HCT116 (cell line): ENCODE measurements at regions not wholly inside any gene's neighbourhood (a gene's known extent, or its start where the extent isn't known, plus 50 kb on each side); places are given as distances from the start of the nearest gene placed in this dataset.

Source experiments
- ATAC-seq: fragments of 200-7000 bp; cut with Tn5 transposase; 2 replicates; pipeline ENCODE4 v1.9.1; 2020; ENCODE audit warnings: mild to moderate bottlenecking, moderate library complexity
- BruUV-seq: library from RNA; stranded (reverse); fragments of 400-500 nt; replicated peaks from 2 replicates; lab custom pipeline; 2021; lab: Mats Ljungman, UMichigan
- CTCF ChIA-PET: fragments of 300-600 bp; sonication (Branson Sonifier 250); formaldehyde crosslinking; loops from one replicate; lab custom pipeline; 2021; ENCODE audit warnings: antibody characterized with exemption; lab: Charles Lee
- POLR2A ChIA-PET: fragments of 300-600, 350-600 bp; sonication (Branson Sonifier 250); formaldehyde crosslinking; loops from one replicate; lab custom pipeline; 2021; ENCODE audit warnings: antibody characterized with exemption; lab: Charles Lee
- RAD21 ChIA-PET, 2 experiments: fragments of 300-600 bp; sonication (Branson Sonifier 250); formaldehyde crosslinking; loops; one replicate each; lab custom pipeline; 2023; ENCODE audit warnings: low total read pairs in 2 of 2; ENCODE audit not compliant: uncharacterized antibody in 2 of 2, unreplicated experiment in 2 of 2, low non-redundant PET in 1 of 2; lab: Charles Lee
- DNase-seq: peaks from one replicate; pipeline ENCODE4 v3.0.0-alpha.2; 2010; ENCODE audit warnings: low read depth, low spot score
- H2AFZ ChIP-seq: fragments of 200-600 bp; shearing (Covaris generic), sonication (generic); 2 replicates; pipeline ENCODE4 v1.6.1; 2017; ENCODE audit warnings: low read depth, mixed run types, mixed read lengths, antibody characterized with exemption, low read length; ENCODE audit not compliant: poor library complexity, severe bottlenecking
- H3K27ac ChIP-seq: 2 replicates; pipeline ENCODE4 v1.5.1; 2012; ENCODE audit warnings: low read depth, low read length
- H3K27me3 ChIP-seq: fragments of 200-600 bp; sonication (generic); 2 replicates; pipeline ENCODE4 v1.6.1; 2016; ENCODE audit warnings: mixed run types, low read length, mixed read lengths; ENCODE audit not compliant: insufficient read depth
- H3K36me3 ChIP-seq, 2 experiments: fragments of 200-500 bp in 1 of 2; fragments of 200-600 bp in 1 of 2; sonication (Bioruptor generic) in 1 of 2; sonication (generic) in 1 of 2; 2 replicates each; pipeline versions ENCODE4 v1.5.1 to v1.6.1; 2014 to 2016; ENCODE audit warnings: low read length in 2 of 2, inconsistent platforms in 1 of 2, mixed read lengths in 1 of 2, mixed run types in 1 of 2; ENCODE audit not compliant: insufficient read depth in 2 of 2, control insufficient read depth in 1 of 2
- H3K4me1 ChIP-seq, 2 experiments: fragments of 200-600 bp in 1 of 2; sonication (generic) in 1 of 2; 2 replicates each; pipeline versions ENCODE4 v1.5.1 to v1.6.1; 2012 to 2017; ENCODE audit warnings: low read length in 2 of 2, inconsistent platforms in 1 of 2, mild to moderate bottlenecking in 1 of 2, mixed read lengths in 1 of 2, mixed run types in 1 of 2, moderate library complexity in 1 of 2; ENCODE audit not compliant: insufficient read depth in 2 of 2, control insufficient read depth in 1 of 2
- H3K4me2 ChIP-seq: fragments of 200-600 bp; sonication (generic); 2 replicates; pipeline ENCODE4 v1.6.1; 2017; ENCODE audit warnings: mixed run types, low read length, mixed read lengths
- H3K4me3 ChIP-seq, 2 experiments: fragments of 200-600 bp in 1 of 2; sonication (generic) in 1 of 2; replicated peaks in 1 of 2; 2 replicates each; pipeline ENCODE4 v1.5.1; 2011 to 2016; ENCODE audit warnings: low read length in 2 of 2, control low read depth in 1 of 2, low read depth in 1 of 2, mild to moderate bottlenecking in 1 of 2, mixed read lengths in 1 of 2, mixed run types in 1 of 2
- H3K79me2 ChIP-seq: fragments of 200-600 bp; sonication (generic); 2 replicates; pipeline ENCODE4 v1.6.1; 2017; ENCODE audit warnings: mild to moderate bottlenecking, mixed run types, low read length, moderate library complexity, mixed read lengths; ENCODE audit not compliant: insufficient read depth
- H3K9ac ChIP-seq: fragments of 200-600 bp; sonication (generic); 2 replicates; pipeline ENCODE4 v1.6.1; 2016; ENCODE audit warnings: low read length, mixed read lengths
- H3K9me2 ChIP-seq: fragments of 200-600 bp; sonication (generic), shearing (Covaris generic); 2 replicates; pipeline ENCODE4 v1.6.1; 2017; ENCODE audit warnings: mixed run types, mild to moderate bottlenecking, moderate library complexity; ENCODE audit not compliant: insufficient read depth
- H3K9me3 ChIP-seq, 2 experiments: fragments of 200-500 bp in 1 of 2; fragments of 200-600 bp in 1 of 2; sonication (Bioruptor generic) in 1 of 2; sonication (generic) in 1 of 2; 2 replicates each; pipeline ENCODE4 v1.6.1; 2014 to 2017; ENCODE audit warnings: low read length in 2 of 2, mixed read lengths in 2 of 2, inconsistent platforms in 1 of 2, low read depth in 1 of 2, mild to moderate bottlenecking in 1 of 2, mixed run types in 1 of 2, moderate library complexity in 1 of 2; ENCODE audit not compliant: control insufficient read depth in 1 of 2, insufficient read depth in 1 of 2
- H4K20me1 ChIP-seq: fragments of 200-600 bp; sonication (generic), shearing (Covaris generic); 2 replicates; pipeline ENCODE4 v1.6.1; 2017; ENCODE audit warnings: mixed run types, mild to moderate bottlenecking, moderate library complexity; ENCODE audit not compliant: insufficient read depth
- CBX3 ChIP-seq: IDR thresholded peaks from 2 replicates; pipeline ENCODE4 v1.6.1; 2012; ENCODE audit warnings: low read depth
- CEBPB ChIP-seq: IDR thresholded peaks from 2 replicates; pipeline ENCODE4 v1.6.1; 2012; ENCODE audit warnings: low read depth
- EGR1 ChIP-seq: IDR thresholded peaks from 2 replicates; pipeline ENCODE4 v1.6.1; 2012; ENCODE audit warnings: low read depth
- ELF1 ChIP-seq: IDR thresholded peaks from 2 replicates; pipeline ENCODE4 v1.6.1; 2012; ENCODE audit warnings: low read depth, borderline replicate concordance
- EZH2 ChIP-seq: fragments of 200-600 bp; sonication (generic); IDR thresholded peaks from 2 replicates; pipeline ENCODE4 v1.6.1; 2017; ENCODE audit warnings: antibody characterized with exemption, mixed run types
- FOSL1 ChIP-seq: IDR thresholded peaks from 2 replicates; pipeline ENCODE4 v1.6.1; 2012; ENCODE audit warnings: low read depth
- JUND ChIP-seq: IDR thresholded peaks from 2 replicates; pipeline ENCODE4 v1.6.1; 2012
- POLR2A ChIP-seq: IDR thresholded peaks from 2 replicates; pipeline ENCODE4 v1.7.0; 2011; ENCODE audit warnings: borderline replicate concordance; ENCODE audit not compliant: insufficient read depth, insufficient read length; ENCODE audit errors: extremely low read depth
- POLR2AphosphoS5 ChIP-seq: IDR thresholded peaks from 2 replicates; pipeline ENCODE4 v1.6.1; 2011; ENCODE audit warnings: mild to moderate bottlenecking, low read depth, low read length, moderate library complexity
- RAD21 ChIP-seq: IDR thresholded peaks from 2 replicates; pipeline ENCODE4 v1.6.1; 2012; ENCODE audit warnings: low read depth, mild to moderate bottlenecking
- SIN3A ChIP-seq: IDR thresholded peaks from 2 replicates; pipeline ENCODE4 v1.6.1; 2012; ENCODE audit warnings: low read depth
- TCF7L2 ChIP-seq: IDR thresholded peaks from 2 replicates; pipeline ENCODE4 v1.7.0; 2011; ENCODE audit warnings: borderline replicate concordance, inconsistent platforms; ENCODE audit not compliant: insufficient read depth, insufficient read length; ENCODE audit errors: extremely low read depth
- YY1 ChIP-seq: IDR thresholded peaks from 2 replicates; pipeline ENCODE4 v1.6.1; 2011; ENCODE audit warnings: low read length, low read depth, moderate library complexity, mild to moderate bottlenecking; ENCODE audit not compliant: insufficient replicate concordance; ENCODE audit errors: extremely low read depth
- ZFX ChIP-seq: fragments of 450-650 bp; IDR thresholded peaks from 2 replicates; pipeline ENCODE4 v1.6.1; 2017
- ZNF274 ChIP-seq: fragments of 200-500 bp; sonication (Bioruptor generic); IDR thresholded peaks from 2 replicates; pipeline ENCODE4 v1.6.1; 2014; ENCODE audit warnings: mild to moderate bottlenecking, low read depth, low read length, inconsistent platforms
- intact Hi-C: fragments of 100-400 bp; cut with micrococcal nuclease; formaldehyde crosslinking; loops from 2 replicates; pipeline ENCODE4 v1.10.0; 2022
- TF ChIP-seq, protein P1 (sequence below): IDR thresholded peaks from 2 replicates; pipeline ENCODE4 v1.6.1; 2012
- TF ChIP-seq, protein P2 (sequence below), 3 experiments: fragments of 200-600 bp in 1 of 3; sonication (generic) in 1 of 3; IDR thresholded peaks in 2 of 3; conservative IDR thresholded peaks in 1 of 3; 2 replicates each; pipeline ENCODE4 v1.5.1; 2012 to 2017; ENCODE audit warnings: low read depth in 2 of 3, low read length in 2 of 3, antibody characterized with exemption in 1 of 3, borderline replicate concordance in 1 of 3, control low read depth in 1 of 3, mild to moderate bottlenecking in 1 of 3, mixed read lengths in 1 of 3, mixed run types in 1 of 3, moderate library complexity in 1 of 3; ENCODE audit not compliant: insufficient read depth in 1 of 3
- TF ChIP-seq, protein P3 (sequence below): IDR thresholded peaks from 2 replicates; pipeline ENCODE4 v1.6.1; 2011; ENCODE audit warnings: mild to moderate bottlenecking, low read length, moderate library complexity; ENCODE audit not compliant: insufficient replicate concordance; ENCODE audit errors: extremely low read depth
- TF ChIP-seq, protein P4 (sequence below): IDR thresholded peaks from 2 replicates; pipeline ENCODE4 v1.6.1; 2012; ENCODE audit warnings: low read depth

DNA sequence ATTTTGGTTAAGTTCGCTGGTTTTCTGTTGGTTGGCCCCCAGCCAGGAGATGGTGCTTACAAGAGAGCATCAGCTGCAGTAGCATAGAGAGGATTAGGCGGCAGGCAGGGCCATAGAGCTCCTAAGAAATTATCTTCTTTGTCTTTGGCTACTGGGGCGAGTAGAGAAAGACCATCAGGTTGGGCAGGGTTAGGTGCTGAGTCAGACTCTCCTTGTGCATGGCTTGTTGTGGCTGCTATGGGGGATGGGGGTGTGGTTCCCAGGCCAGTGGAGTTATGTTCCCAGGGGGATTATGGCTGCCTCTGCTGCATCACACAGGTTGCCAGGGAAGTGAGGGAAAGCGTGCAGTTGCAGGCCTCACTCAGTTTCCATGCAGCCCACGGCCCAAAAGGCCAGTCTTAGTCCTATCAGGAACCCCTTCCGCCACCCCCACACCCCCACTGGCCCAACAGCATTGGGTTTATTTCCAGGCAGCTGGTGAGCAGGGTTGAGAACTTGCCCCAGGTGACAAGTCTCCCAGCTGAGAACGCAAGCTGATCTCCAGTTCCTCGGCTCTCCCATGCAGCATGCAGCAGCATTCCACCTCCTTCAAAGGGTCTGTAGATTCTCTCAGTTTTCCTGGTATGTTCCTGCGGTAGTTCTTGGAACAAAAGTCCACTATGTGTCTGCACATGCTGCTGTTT is 243.7 kb downstream of the UTRN start:
- H3K9me3 ChIP-seq, result no peaks in the 10 kb centered on the region
- H3K27me3 ChIP-seq, result no peaks in the 10 kb centered on the region
- intact Hi-C loops, result no loop called here
- RAD21 ChIA-PET, result no interaction called here
- H3K9me2 ChIP-seq, result no peaks in the 10 kb centered on the region
- H3K4me1 ChIP-seq, result peaks cover 0 to 3% of the 10 kb centered on the region in 2 experiments; a peak in 1 of 4 replicates
- CTCF ChIA-PET, result no interaction called here
- no peak overlapping the region for H3K4me2 ChIP-seq
- POLR2A ChIA-PET, result no interaction called here
- no peak overlapping the region for H3K9ac ChIP-seq
- ATAC-seq (no peak), DNase-seq (no peak)
- TF ChIP-seq ZNF274, result no peak
- no peak for TF ChIP-seq CBX3
- TF ChIP-seq, protein P1, sequence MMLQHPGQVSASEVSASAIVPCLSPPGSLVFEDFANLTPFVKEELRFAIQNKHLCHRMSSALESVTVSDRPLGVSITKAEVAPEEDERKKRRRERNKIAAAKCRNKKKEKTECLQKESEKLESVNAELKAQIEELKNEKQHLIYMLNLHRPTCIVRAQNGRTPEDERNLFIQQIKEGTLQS, result no peak
- no peak for TF ChIP-seq FOSL1
- TF ChIP-seq, protein P2, sequence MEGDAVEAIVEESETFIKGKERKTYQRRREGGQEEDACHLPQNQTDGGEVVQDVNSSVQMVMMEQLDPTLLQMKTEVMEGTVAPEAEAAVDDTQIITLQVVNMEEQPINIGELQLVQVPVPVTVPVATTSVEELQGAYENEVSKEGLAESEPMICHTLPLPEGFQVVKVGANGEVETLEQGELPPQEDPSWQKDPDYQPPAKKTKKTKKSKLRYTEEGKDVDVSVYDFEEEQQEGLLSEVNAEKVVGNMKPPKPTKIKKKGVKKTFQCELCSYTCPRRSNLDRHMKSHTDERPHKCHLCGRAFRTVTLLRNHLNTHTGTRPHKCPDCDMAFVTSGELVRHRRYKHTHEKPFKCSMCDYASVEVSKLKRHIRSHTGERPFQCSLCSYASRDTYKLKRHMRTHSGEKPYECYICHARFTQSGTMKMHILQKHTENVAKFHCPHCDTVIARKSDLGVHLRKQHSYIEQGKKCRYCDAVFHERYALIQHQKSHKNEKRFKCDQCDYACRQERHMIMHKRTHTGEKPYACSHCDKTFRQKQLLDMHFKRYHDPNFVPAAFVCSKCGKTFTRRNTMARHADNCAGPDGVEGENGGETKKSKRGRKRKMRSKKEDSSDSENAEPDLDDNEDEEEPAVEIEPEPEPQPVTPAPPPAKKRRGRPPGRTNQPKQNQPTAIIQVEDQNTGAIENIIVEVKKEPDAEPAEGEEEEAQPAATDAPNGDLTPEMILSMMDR (IDR thresholded peaks at IDR 0.05 in 2 of 3, conservative IDR thresholded peaks at IDR 0.05 in 1 of 3; ENCODE audit: borderline replicate concordance in 1 of 3, insufficient read depth in 1 of 3, low read depth in 2 of 3, low read length in 2 of 3), result no peak
- TF ChIP-seq CEBPB, result no peak
- no peak for TF ChIP-seq SIN3A
- no peak for TF ChIP-seq ZFX
- no peak for TF ChIP-seq POLR2A
- TF ChIP-seq EZH2, result no peak
- TF ChIP-seq RAD21, result no peak
- no peak for TF ChIP-seq ELF1
- TF ChIP-seq, protein P3, sequence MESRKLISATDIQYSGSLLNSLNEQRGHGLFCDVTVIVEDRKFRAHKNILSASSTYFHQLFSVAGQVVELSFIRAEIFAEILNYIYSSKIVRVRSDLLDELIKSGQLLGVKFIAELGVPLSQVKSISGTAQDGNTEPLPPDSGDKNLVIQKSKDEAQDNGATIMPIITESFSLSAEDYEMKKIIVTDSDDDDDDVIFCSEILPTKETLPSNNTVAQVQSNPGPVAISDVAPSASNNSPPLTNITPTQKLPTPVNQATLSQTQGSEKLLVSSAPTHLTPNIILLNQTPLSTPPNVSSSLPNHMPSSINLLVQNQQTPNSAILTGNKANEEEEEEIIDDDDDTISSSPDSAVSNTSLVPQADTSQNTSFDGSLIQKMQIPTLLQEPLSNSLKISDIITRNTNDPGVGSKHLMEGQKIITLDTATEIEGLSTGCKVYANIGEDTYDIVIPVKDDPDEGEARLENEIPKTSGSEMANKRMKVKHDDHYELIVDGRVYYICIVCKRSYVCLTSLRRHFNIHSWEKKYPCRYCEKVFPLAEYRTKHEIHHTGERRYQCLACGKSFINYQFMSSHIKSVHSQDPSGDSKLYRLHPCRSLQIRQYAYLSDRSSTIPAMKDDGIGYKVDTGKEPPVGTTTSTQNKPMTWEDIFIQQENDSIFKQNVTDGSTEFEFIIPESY, result no peak
- TF ChIP-seq, protein P4, sequence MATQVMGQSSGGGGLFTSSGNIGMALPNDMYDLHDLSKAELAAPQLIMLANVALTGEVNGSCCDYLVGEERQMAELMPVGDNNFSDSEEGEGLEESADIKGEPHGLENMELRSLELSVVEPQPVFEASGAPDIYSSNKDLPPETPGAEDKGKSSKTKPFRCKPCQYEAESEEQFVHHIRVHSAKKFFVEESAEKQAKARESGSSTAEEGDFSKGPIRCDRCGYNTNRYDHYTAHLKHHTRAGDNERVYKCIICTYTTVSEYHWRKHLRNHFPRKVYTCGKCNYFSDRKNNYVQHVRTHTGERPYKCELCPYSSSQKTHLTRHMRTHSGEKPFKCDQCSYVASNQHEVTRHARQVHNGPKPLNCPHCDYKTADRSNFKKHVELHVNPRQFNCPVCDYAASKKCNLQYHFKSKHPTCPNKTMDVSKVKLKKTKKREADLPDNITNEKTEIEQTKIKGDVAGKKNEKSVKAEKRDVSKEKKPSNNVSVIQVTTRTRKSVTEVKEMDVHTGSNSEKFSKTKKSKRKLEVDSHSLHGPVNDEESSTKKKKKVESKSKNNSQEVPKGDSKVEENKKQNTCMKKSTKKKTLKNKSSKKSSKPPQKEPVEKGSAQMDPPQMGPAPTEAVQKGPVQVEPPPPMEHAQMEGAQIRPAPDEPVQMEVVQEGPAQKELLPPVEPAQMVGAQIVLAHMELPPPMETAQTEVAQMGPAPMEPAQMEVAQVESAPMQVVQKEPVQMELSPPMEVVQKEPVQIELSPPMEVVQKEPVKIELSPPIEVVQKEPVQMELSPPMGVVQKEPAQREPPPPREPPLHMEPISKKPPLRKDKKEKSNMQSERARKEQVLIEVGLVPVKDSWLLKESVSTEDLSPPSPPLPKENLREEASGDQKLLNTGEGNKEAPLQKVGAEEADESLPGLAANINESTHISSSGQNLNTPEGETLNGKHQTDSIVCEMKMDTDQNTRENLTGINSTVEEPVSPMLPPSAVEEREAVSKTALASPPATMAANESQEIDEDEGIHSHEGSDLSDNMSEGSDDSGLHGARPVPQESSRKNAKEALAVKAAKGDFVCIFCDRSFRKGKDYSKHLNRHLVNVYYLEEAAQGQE, result no peak
- no peak for TF ChIP-seq EGR1
- TF ChIP-seq TCF7L2, result no peak
- no peak for TF ChIP-seq YY1
- no peak for TF ChIP-seq JUND
- no peak for TF ChIP-seq POLR2AphosphoS5
- H3K4me3 ChIP-seq, result no peak overlapping the region
- H2AFZ ChIP-seq, result no peak overlapping the region
- H4K20me1 ChIP-seq, result no peaks in the 10 kb centered on the region; the same call in 1 of the 2 replicates
- BruUV-seq, result no TSS peak
- peaks cover 0 to 7% of the 10 kb centered on the region in 2 experiments; a peak in 1 of 4 replicates for H3K36me3 ChIP-seq
- H3K27ac ChIP-seq, result no peak overlapping the region
- H3K79me2 ChIP-seq, result no peaks in the 10 kb centered on the region
